ENCODE measurements at regions not wholly inside any gene's neighbourhood (a gene's known extent, or its start where the extent isn't known, plus 50 kb on each side); places are given as distances from the start of the nearest gene placed in this dataset.
"Not testable (repeated sequence)": the region's sequence is repeated elsewhere in the genome, so short reads cannot be mapped to it uniquely, and the experiment has no call there.

DNA sequence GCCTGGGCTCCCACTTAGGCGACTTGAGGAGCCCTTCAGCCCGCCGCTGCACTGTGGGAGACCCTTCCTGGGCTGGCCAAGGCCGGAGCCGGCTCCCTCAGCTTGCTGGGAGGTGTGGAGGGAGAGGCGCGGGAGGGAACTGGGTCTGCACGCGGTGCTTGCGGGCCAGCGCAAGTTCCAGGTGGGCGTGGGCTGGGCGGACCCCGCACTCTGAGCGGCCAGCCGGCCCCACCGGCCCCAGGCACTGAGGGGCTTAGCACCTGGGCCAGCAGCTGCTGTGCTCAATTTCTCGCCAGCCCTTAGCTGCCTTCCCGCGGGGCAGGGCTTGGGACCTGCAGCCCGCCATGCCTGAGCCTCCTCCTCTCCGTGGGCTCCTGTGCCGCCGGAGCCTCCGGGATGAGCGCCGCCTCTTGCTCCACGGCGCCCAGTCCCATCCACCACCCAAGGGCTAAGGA lies 946.3 kb downstream of the IPMK start:
- not testable (repeated sequence) for DNase-seq

DNA sequence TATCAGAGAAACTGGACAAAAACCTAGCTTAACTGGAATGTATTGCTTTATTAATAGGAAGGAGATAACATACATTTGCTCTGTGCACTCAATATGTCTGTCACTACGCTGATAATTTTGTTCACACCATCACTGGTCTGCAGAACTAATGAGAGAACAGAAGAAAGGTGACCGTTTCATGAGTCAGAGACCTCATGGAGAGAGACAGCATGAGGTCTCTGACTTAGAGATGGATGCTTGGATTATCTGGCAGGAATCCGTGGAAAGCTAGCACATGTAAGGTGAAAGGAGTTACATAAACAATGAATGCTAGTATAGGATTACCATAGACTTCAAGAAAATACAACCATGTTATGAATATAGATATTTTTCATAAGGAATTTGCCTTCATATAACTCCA lies 947.3 kb downstream of the IPMK start:
- DNase-seq = no peak

DNA sequence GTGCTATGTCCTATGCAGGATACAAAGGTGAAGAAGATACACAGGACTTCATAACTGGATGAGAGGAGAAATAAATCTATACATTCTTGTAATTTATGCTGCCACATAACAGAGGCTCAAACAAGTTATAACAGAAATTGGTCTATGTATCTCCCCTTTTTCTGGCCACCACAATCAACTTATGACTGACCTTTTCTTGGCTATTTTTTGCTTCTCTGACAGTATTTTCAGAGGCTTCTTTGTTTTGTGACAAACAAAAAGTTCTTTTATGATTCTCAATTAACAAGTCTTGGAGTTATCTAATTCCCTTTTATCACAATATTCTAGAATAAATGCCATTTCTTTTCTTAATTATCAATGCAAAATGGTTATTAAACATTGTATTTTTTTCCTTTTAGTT lies 953.0 kb upstream of the ZWINT start:
- no peak for DNase-seq

DNA sequence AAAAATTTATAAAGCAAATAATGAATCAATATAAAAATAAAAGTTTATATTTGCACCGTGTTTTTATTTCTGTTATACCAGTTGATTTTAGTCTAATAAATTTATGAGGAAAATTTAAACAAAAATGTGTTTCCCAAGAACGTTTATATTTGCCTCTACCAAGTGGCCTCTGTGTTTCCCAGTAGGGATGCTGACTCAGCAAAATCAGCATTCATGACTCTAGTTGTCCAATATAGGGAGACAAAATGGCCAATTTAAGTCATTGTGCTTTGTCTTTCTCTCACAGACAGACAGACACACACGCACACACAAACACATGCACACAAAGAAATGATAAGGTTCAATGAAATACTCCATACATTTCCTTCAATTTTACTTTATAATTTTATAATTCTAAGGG lies 942.5 kb upstream of the ZWINT start:
- DNase-seq = no peak

DNA sequence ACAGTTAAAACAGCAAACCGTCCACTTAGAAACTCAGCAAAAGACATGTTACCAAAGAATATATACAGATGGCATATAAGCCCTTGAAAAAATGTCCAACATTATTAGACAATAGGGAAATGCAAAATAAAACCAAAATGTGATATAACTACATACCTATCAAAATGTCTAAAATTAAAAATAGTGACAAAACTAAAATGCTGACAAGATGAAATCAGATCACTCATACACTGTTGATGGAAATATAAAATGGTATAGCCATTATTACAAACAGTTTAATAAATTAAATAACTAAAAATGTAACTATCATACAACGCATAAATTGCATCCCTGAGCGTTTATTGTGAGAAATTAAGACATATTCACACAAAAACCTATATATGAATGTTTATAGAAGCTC lies 939.7 kb upstream of the ZWINT start:
- no peak for DNase-seq

DNA sequence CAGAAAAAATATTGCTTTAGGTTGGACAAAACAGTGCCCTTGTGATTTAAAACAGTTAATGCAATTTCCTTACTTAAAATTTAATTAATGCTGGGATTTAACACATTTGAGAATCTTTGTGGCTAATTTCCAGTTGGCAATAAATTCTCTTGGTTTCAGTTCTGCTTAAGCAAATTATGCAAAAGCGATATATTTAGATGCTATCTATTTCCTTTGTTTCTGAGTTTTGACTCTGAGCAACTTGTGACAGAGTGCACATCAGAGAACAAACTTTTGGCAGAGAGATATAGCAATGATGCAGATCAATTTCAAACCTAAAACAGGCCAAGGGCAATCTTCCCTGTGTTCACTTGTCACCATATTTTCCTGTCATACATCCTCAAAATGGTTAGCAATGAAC lies 933.6 kb upstream of the ZWINT start:
- no peak for DNase-seq

DNA sequence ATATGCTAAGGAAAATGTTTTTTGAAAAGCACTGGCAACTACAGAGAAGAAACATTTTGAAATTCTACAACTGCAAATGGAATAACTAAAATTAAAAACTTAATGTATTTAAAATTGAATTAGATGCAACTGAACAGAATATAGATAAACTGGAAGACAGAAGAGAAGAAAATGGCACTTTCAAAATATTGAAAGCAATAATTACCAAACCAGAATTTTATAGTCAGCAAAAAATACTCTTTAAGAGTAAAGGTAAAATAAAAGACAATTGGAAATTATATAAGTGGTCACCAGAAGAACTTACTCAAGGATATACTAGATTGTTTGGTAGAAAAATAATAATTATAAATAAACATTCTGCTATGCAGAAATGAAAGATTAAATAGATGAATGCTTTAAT lies 927.7 kb upstream of the ZWINT start:
- no peak for DNase-seq

DNA sequence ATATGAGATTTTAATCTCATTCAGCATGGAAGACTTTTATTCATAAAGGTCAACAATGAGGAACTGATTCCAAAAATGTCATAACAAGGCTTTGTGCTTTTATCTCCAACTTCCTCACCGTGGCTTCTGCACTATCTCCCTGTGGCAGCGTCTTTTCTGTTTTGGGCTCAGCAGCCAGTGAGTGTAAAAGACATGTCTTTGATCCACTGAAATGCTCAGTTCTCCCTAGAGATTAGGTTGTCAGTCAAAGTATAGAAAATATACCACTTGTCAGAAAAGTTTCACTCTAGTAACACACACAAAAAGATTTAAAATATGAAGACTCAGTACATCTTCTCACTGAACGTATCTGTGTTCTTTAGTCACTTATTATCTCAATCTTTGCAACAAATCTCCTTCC lies 901.8 kb upstream of the ZWINT start:
- no peak for DNase-seq

DNA sequence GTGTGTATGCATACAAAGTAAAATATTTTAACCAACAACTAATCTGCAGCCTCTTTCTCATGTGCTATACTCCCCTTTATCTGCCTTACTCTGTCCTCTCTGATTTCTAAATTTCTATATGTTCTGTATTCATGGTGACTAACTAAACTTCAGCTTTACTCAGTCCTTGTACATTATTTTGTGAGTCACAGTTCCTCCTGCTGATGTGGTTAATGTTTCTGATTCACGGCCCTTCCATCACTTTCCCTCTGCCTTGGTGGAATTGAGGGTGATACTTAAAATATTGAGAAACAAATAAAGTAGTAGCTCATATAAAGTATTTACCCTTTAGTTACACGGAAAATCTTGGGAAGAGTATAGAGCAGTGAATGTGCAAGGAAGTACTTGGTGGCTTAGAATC lies 899.1 kb upstream of the ZWINT start:
- no peak for DNase-seq

DNA sequence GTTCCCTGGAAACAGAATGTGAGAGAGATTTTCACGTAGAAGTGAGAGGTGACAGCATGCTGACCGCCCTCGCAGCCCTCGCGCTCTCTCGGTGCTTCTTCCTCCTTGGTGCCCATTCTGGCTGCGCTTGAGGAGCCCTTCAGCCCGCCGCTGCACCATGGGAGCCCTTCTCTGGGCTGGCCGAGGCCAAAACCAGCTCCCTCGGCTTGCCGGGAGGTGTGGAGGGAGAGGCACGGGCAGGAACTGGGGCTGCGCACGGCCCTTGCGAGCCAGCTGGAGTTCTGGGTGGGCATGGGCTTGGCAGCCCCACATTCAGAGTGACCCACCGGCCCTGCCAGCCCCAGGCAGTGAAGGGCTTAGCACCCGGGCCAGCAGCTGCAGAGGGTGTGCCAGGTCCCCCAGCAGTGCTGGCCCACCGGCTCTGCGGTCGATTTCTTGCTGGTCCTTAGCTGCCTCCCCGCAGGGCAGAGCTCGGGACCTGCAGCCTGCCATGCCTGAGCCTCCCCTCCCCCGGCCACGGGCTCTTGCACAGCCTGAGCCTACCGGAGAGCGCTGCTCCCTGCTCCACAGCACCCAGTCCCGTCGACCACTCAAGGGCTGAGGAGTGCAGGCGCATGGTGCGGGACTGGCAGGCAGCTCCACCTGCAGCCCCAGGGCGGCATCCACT lies 888.7 kb upstream of the ZWINT start:
- DNase-seq = no peak

DNA sequence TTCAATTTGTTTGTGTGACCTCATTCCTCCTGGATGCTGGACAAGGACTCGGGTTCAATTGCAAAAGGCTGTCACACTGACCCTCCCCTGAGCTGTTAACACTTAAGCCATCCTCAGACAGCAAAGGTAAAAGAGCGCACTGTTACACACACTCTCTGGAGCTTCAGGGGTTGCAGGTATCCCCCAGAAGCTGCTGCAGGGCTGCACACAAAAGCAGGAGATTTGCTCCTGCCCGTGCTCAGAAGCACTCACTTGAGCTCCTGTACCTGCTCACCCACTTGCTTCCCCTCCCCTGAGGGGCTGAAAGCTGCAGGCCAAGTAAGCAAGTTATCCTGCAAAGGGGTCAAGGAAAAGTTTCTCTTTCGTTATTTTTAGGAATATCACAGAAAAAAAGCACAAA lies 886.2 kb upstream of the ZWINT start:
- DNase-seq = no peak

DNA sequence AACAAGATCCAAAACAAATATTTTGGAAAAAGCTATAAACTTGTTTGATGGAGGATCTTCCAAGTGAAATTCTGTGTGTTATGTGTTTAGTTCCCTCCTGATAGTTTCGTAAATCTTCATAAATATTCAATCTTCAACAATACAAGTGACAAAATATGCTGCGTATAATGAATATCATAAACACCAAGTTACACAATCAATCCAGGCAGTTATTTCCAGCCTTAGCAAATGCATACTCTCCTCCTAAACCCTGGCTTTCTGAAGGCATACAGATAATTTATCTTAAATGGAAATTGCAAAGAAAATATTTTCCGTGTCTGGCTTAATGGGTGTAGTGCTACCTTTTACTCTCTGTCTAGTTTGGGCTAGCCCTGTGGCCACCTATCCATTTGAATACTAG lies 864.9 kb upstream of the ZWINT start:
- no peak for DNase-seq

DNA sequence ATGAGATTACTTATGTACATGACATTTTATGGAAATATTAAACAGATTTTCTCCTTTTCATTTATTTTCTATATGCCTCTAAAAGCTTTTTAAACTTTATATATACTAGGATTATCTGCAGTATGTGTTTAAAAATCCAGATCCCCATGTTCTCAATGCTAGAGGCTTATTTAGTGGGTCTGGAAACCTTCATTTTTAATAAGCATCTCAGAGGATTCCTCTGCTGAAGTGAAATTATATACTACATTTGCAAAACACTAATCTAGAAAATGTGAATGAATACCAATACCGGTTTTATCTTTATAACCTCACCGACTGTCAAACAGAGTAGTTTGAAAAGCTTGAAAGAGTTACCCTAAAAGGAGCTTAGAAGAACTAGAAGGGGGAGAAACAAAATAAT lies 863.8 kb upstream of the ZWINT start:
- DNase-seq = no peak

DNA sequence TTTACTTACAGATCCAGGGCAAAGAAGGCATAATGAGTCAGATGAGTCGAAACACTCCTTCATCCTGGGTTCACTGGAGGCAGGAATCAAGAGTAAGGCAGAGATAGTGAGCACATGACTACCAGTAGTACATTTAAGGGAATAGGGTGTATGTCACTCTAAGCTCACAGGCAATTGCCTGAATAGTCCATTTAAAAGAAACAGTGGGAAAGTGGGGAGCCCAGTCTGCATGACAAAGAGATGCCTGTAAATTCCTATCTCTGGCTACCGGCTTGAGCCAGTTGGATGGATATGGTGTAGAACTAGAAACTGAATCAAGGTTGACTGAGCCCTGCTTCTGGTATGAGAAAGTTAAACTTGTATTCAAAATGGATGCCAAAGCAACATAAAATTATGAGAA lies 861.5 kb upstream of the ZWINT start:
- DNase-seq = no peak

DNA sequence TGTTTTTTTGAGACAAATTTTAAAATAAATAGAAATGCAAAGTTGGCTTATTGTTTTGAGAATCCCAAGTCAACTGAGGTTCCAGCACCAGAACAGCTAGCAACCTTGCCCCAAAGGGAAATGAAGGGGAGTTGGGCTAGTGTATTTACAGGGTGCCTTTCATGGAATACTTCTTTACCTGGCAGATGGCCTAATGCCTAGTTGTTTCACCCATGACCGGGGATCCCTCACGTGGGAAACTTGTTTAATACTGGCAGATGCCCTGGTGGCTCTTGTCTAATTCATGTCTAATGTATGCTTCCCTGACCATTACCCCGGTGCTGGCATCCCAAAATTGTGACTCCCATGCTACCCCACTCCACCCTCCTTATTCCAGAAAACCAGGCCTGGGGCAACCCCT lies 861.1 kb upstream of the ZWINT start:
- DNase-seq = no peak

DNA sequence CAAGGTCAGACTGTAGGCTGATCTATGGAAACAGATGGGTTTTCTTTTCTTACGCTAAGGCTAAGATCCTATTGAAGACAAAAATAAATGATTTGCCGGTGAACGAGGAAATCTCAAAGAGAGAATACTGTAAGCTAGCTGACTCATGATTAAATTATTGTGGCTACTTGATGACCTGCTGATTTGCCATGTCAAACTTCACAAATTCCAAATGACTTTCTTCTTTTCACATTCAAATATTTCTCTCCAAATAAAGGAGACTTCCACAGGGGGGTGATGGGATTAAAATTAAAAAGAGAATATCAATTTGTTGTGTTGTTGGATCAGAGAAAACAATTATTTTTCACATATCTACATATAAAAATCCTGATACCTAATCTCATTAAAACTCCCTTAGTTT lies 860.6 kb upstream of the ZWINT start:
- DNase-seq = no peak

DNA sequence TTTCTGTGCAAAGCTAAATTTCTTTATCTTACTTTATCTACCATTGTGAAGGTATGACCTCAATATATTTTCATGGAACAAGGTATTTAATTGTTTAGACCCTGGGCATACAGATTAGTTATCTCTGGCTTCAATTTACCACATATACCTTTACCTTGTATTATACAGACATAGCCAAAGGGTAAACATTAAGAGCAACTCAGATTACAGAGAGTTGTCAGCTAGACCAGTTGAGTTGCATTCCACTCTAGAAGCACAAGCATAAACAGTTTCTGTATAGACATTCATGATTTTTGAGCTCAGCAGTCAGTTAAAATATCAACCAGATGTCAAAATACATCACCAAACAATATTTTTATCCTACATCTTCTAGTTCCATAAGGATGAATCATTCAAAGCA lies 857.3 kb upstream of the ZWINT start:
- no peak for DNase-seq

DNA sequence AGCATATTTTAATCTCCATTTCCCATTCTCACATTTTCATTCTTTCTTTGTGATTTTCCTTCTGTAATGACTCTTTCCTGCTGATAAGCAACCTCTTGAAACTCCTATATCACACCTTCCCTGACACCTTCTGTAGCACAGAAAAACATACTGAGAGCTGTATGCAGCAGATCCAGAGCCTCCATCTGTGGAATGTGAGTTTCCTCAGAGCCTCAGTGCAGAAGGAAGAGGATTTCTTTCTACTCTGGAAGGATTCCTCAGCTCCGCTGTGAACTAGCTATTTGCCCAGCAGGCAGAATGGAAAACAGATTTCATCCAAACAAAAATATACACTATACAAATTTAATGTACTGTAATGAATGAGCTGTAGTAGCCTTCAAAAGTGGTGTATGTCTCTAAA lies 841.3 kb upstream of the ZWINT start:
- no peak for DNase-seq

DNA sequence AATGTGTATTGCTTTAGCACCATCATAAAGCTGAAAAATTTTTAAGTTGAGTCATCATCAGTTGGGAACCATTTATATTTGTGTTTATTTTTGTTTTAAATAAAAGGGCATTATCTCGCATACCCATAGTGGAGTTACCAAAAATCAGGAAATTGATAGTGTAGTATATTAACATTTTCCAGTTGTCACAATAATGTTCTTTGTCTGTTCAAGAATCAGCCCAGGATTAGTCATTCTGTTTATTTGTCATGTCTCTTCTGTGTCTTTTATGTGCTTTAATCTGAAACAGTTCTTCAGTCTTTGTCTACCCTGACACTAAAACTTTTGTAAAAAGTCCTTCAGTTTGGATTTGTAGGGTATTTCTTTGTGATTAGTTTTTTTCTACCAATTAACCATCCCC lies 827.8 kb upstream of the ZWINT start:
- DNase-seq = no peak

DNA sequence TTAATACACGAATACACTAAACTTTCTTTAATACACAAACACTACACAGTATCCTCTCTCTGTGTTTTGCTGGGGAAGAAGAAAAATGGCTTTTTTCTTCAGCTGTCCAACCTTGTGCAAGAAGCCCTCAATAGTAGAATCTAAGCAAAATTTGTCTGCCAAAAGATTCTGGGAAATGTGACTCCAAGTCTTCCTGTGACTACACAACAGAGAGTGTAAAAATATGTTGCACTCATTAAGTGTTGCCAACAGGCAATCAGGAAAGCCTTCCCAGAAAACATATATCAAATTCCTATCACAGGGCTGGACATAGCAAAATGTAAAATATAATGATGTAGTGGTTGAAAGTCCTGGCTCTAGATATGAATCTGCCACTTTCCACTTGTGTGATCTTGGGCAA lies 825.1 kb upstream of the ZWINT start:
- DNase-seq = no peak

DNA sequence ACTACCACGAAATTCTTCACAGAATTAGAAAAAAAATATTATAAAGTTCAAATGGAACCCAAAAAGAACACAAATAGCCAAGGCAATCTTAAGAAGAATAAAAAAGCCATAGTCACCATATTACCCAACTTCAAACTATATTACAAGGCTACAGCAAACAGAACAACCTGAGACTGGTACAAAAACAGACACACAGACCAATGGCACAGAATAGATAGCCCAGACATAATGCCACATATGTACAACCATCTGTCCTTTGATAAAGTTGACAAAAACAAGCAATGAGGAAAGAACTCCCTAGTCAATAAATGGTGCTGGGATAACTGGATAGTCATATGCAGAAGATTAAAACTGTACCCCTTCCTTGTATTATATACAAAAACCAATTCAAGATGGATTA lies 808.5 kb upstream of the ZWINT start:
- no peak for DNase-seq

DNA sequence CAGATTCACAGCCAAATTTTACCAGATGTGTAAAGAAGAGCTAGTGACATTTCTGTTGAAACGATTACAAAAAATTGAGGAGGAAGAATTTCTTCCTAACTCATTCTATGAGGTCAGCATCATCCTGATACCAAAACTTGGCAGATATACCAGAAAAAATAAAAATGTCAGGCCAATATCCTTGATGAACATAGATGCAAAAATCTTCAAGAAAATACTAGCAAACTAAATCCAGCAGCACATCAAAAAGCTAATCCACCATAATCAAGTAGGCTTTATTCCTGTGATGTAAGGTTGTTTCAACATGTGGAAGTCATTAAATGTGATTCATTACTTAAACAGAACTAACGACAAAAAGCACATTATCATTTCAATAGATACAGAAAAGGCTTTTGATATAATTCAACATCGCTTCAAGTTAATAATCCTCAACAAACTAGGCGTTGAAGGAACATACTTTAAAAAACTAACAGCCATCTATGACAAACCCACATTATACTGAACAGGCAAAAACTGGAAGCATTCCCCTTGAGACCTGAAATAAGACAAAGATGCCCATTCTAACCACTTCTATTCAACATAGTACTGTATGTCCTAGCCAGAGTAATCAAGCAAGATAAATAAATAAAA lies 807.7 kb upstream of the ZWINT start:
- no peak for DNase-seq

DNA sequence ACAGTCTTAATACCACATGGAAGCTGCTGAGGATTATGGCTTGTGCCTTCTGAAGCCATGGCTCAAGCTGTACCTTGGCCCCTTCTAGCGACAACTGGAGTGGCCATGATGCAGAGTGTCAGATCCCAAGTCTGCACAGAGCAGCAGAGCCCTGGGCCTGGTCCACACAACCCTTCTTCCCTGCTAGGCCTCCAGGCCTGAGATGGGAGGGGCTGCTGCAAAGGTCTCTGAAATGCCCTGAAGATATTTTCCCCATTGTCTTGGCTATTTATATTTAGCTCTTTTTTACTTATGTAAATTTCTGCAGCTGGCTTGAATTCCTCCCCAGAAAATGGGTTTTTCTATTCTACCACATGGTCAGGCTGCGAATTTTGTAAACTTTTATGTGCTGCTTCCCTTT lies 804.6 kb upstream of the ZWINT start:
- DNase-seq = no peak

DNA sequence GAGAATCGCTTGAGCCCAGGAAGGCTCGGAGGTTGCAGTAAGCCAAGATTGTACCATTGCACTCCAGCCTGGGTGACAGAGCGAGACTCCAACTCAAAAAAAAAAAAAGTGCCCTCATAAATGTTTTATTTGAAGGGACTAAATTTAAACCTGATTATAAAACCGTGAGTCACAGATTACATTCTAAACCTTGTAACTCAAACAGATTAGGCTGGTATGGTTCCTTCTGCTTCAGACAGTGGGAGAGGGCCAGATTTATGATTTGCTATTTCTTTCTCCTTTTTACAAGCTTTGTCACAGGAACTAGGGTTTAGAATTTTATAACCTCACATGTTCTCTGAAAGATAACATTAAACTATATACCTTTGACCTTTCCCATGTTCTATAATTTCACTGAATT lies 801.2 kb upstream of the ZWINT start:
- DNase-seq = no peak

DNA sequence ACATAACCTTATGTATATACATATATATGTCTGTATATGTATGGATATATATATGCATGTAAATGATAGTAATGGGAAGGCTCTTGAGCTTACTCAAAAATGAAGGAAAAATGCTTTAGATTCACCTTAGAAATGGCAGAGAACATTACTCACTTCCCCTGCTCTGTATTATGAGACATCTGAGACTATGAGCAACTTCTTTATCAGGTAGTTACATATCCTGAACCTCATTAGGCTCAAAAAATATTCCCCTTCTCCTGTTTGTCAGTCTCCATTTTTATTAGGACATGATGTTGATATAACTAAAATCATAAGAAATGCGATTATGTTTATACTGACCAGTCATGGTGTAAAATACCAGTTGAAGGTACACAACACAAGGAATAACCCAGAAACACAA lies 800.1 kb upstream of the ZWINT start:
- no peak for DNase-seq

Measured in fibroblast of skin of abdomen (primary cell).